ENCODE measurements at regions not wholly inside any gene's neighbourhood (a gene's known extent, or its start where the extent isn't known, plus 50 kb on each side); places are given as distances from the start of the nearest gene placed in this dataset.
A peak's percentile ranks its signal among the peaks of the same experiment; 100 is the strongest.

DNA sequence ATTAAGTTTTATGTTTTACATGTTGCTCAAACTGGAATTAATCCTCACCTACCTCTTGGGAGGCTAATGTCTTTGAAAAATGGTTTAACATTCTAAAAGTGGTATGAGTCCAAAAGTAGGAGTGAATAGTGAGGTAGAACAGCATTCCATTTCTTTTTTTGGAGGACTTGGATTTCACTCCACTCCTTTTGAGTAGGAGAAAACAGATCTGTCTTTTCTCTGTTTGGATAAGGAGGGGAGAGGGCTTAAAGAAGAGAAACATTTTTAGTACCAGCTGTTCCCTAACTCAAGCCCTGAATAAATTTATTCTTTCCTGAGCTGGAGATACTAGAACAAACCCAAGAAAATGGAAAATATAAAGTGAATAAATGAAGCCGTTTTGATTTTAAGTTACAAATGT lies 687.9 kb downstream of the MECOM start:
- no peaks in the 10 kb centered on the region for H3K27me3 ChIP-seq (ENCODE audit: control insufficient read depth in 1 of 2, insufficient read depth in 2 of 2, low read length in 2 of 2)
- no peaks in the 10 kb centered on the region for H3K36me3 ChIP-seq (ENCODE audit: insufficient read depth, low read length)
- H3K9me3 ChIP-seq (ENCODE audit: low read length), result no peaks in the 10 kb centered on the region
- peak overlapping the region; percentile 7 for H3K27ac ChIP-seq (ENCODE audit: low read depth, low read length)
- no peak overlapping the region for H3K4me3 ChIP-seq (ENCODE audit: low read depth in 1 of 2, low read length in 2 of 2)
- H3K4me1 ChIP-seq (ENCODE audit: insufficient read depth, low read length), result peaks cover 26% of the 10 kb centered on the region
- H3K9ac ChIP-seq (ENCODE audit: low read length), result no peak overlapping the region

GRCh38 chr3:168974617-168975403 lies 688.7 kb downstream of the MECOM start:
- no peaks in the 10 kb centered on the region for H3K36me3 ChIP-seq (ENCODE audit: insufficient read depth, low read length)
- peaks cover 26% of the 10 kb centered on the region for H3K4me1 ChIP-seq (ENCODE audit: insufficient read depth, low read length)
- H3K27ac ChIP-seq (ENCODE audit: low read depth, low read length), result peak overlapping the region; percentile 7
- H3K9me3 ChIP-seq (ENCODE audit: low read length), result no peaks in the 10 kb centered on the region
- no peak overlapping the region for H3K4me3 ChIP-seq (ENCODE audit: low read depth in 1 of 2, low read length in 2 of 2)
- H3K27me3 ChIP-seq (ENCODE audit: control insufficient read depth in 1 of 2, insufficient read depth in 2 of 2, low read length in 2 of 2), result no peaks in the 10 kb centered on the region
- no peak overlapping the region for H3K9ac ChIP-seq (ENCODE audit: low read length)

DNA sequence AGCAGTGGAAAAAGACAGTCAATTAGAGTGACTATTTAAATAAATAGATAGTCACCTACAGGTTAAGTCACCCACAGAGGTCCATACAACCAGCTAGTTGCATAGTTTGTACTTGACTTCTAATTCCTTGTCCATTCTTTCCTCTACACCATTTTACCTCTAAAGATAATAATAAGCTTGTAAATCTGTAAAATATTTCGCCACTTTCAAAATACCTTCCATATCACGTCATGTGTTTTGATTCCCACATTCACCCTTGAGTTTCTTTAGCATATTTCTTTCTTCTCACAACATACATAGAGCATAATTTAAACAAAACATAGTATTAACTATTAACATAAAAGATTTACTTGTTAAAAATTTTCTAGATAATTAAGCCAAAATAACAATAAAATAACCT lies 689.6 kb downstream of the MECOM start:
- Histone ChIP-seq H3K4me1 (ENCODE audit: insufficient read depth, low read length) (peaks cover 26% of the 10 kb centered on the region), H3K9ac (ENCODE audit: low read length) (no peak overlapping the region), H3K27me3 (ENCODE audit: control insufficient read depth in 1 of 2, insufficient read depth in 2 of 2, low read length in 2 of 2) (no peaks in the 10 kb centered on the region), H3K9me3 (ENCODE audit: low read length) (no peaks in the 10 kb centered on the region), H3K4me3 (ENCODE audit: low read depth in 1 of 2, low read length in 2 of 2) (no peak overlapping the region), H3K27ac (ENCODE audit: low read depth, low read length) (no peak overlapping the region), H3K36me3 (ENCODE audit: insufficient read depth, low read length) (no peaks in the 10 kb centered on the region)

DNA sequence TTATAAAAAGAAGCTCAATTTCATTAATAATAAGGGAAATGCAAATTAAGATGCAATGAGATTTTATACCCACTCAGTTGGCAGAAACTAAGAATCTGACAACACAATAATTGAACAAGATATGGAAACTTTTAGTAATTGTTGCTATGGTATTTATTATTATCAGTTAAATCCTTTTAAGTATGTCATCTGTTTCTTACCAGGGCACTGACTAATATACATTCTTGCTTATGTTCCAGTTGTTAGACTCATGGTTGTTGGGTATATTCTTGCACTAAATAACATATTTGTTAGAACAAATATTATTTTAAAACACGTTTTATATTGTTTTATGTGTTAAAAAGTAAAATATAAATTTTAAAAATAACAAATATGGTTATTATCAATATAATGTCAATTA lies 690.3 kb downstream of the MECOM start:
- Histone ChIP-seq H3K4me3 (ENCODE audit: low read depth in 1 of 2, low read length in 2 of 2) (no peak overlapping the region), H3K9ac (ENCODE audit: low read length) (no peak overlapping the region), H3K27me3 (ENCODE audit: control insufficient read depth in 1 of 2, insufficient read depth in 2 of 2, low read length in 2 of 2) (no peaks in the 10 kb centered on the region), H3K9me3 (ENCODE audit: low read length) (no peaks in the 10 kb centered on the region), H3K27ac (ENCODE audit: low read depth, low read length) (no peak overlapping the region), H3K4me1 (ENCODE audit: insufficient read depth, low read length) (peaks cover 24% of the 10 kb centered on the region), H3K36me3 (ENCODE audit: insufficient read depth, low read length) (no peaks in the 10 kb centered on the region)

DNA sequence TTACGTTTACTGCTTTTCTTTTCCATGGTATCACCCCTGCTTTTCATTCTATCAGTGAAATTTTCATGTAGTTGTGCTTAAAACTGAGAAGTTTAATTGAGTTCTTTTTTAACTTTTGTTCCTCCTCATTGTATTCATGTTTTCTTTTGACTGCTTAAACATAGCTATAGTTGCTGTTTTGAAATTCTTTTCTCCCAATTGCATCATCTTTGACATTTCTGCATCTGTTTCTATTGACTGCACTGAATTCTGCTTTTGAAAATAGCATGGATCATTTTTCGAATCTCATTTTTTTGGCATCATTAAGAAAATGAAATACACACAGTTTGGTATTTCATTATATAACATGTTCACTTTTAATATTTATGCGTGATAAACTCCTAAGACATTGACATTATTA lies 694.9 kb downstream of the MECOM start:
- Histone ChIP-seq H3K9ac (ENCODE audit: low read length) (no peak overlapping the region), H3K36me3 (ENCODE audit: insufficient read depth, low read length) (no peaks in the 10 kb centered on the region), H3K27me3 (ENCODE audit: control insufficient read depth in 1 of 2, insufficient read depth in 2 of 2, low read length in 2 of 2) (no peaks in the 10 kb centered on the region)

DNA sequence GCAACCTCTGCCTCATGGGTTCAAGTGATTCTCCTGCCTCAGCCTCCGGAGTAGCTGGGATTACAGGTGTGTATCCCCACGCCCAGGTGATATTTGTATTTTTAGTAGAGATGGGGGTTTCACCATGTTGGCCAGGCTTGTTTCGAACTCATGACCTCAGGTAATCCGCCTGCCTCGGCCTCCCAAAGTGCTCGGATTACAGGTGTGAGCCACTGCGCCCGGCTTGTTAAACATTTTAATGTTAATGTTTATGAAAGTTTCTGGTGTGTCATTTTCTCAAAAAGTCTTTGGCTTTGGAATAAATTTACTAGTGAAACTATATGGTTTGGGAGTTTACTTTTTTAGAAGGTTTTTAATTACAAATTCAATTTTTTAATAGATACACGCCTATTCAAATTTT lies 698.8 kb downstream of the MECOM start:
- no peak overlapping the region for H3K9ac ChIP-seq (ENCODE audit: low read length)
- H3K27ac ChIP-seq (ENCODE audit: low read depth, low read length), result no peak overlapping the region
- H3K9me3 ChIP-seq (ENCODE audit: low read length), result no peaks in the 10 kb centered on the region
- no peaks in the 10 kb centered on the region for H3K27me3 ChIP-seq (ENCODE audit: control insufficient read depth in 1 of 2, insufficient read depth in 2 of 2, low read length in 2 of 2)
- H3K36me3 ChIP-seq (ENCODE audit: insufficient read depth, low read length), result no peaks in the 10 kb centered on the region
- H3K4me1 ChIP-seq (ENCODE audit: insufficient read depth, low read length), result no peaks in the 10 kb centered on the region
- H3K4me3 ChIP-seq (ENCODE audit: low read depth in 1 of 2, low read length in 2 of 2), result no peak overlapping the region

More for the DNA sequence above, 694.9 kb downstream of the MECOM start:
- no peaks in the 10 kb centered on the region for H3K9me3 ChIP-seq (ENCODE audit: low read length)
- no peak overlapping the region for H3K27ac ChIP-seq (ENCODE audit: low read depth, low read length)
- H3K4me3 ChIP-seq (ENCODE audit: low read depth in 1 of 2, low read length in 2 of 2), result no peak overlapping the region
- H3K4me1 ChIP-seq (ENCODE audit: insufficient read depth, low read length), result no peaks in the 10 kb centered on the region

- Histone ChIP-seq H3K27me3 (ENCODE audit: control insufficient read depth in 1 of 2, insufficient read depth in 2 of 2, low read length in 2 of 2) (no peaks in the 10 kb centered on the region), H3K27ac (ENCODE audit: low read depth, low read length) (no peak overlapping the region)
Observed at GRCh38 chr3:168961271-168961670, 702.2 kb downstream of the MECOM start.

DNA sequence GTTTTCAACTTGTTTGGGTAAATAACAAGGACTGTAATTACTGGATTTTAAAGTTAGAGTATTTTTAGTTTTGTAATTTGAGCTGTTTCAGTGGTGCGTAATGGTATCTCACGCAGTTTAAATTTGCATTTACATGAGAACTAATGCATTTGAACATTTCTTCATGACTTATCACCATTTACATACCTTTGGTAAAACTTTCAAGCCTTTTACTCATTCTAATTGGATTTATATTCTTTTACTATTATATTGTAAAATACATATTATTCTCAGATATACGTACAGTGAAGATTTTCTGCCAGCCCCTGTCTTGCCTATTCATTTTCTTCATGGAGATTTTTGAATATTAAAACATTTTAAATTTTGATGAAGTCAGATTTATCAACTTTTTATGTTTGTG lies 703.8 kb downstream of the MECOM start:
- no peaks in the 10 kb centered on the region for H3K4me1 ChIP-seq (ENCODE audit: insufficient read depth, low read length)
- H3K36me3 ChIP-seq (ENCODE audit: insufficient read depth, low read length), result no peaks in the 10 kb centered on the region
- H3K4me3 ChIP-seq (ENCODE audit: low read depth in 1 of 2, low read length in 2 of 2), result no peak overlapping the region

More at GRCh38 chr3:168961271-168961670, 702.2 kb downstream of the MECOM start:
- no peaks in the 10 kb centered on the region for H3K4me1 ChIP-seq (ENCODE audit: insufficient read depth, low read length)
- no peak overlapping the region for H3K9ac ChIP-seq (ENCODE audit: low read length)
- H3K36me3 ChIP-seq (ENCODE audit: insufficient read depth, low read length), result no peaks in the 10 kb centered on the region
- no peaks in the 10 kb centered on the region for H3K9me3 ChIP-seq (ENCODE audit: low read length)
- no peak overlapping the region for H3K4me3 ChIP-seq (ENCODE audit: low read depth in 1 of 2, low read length in 2 of 2)

GRCh38 chr3:168958466-168958865 lies 705.0 kb downstream of the MECOM start:
- H3K27ac ChIP-seq (ENCODE audit: low read depth, low read length), result no peak overlapping the region
- H3K4me1 ChIP-seq (ENCODE audit: insufficient read depth, low read length), result no peaks in the 10 kb centered on the region
- no peaks in the 10 kb centered on the region for H3K27me3 ChIP-seq (ENCODE audit: control insufficient read depth in 1 of 2, insufficient read depth in 2 of 2, low read length in 2 of 2)
- H3K9me3 ChIP-seq (ENCODE audit: low read length), result no peaks in the 10 kb centered on the region
- no peak overlapping the region for H3K9ac ChIP-seq (ENCODE audit: low read length)
- H3K36me3 ChIP-seq (ENCODE audit: insufficient read depth, low read length), result no peaks in the 10 kb centered on the region
- H3K4me3 ChIP-seq (ENCODE audit: low read depth in 1 of 2, low read length in 2 of 2), result no peak overlapping the region

More for the DNA sequence above, 703.8 kb downstream of the MECOM start:
- H3K27me3 ChIP-seq (ENCODE audit: control insufficient read depth in 1 of 2, insufficient read depth in 2 of 2, low read length in 2 of 2), result no peaks in the 10 kb centered on the region
- H3K9me3 ChIP-seq (ENCODE audit: low read length), result no peaks in the 10 kb centered on the region
- H3K27ac ChIP-seq (ENCODE audit: low read depth, low read length), result no peak overlapping the region
- no peak overlapping the region for H3K9ac ChIP-seq (ENCODE audit: low read length)

DNA sequence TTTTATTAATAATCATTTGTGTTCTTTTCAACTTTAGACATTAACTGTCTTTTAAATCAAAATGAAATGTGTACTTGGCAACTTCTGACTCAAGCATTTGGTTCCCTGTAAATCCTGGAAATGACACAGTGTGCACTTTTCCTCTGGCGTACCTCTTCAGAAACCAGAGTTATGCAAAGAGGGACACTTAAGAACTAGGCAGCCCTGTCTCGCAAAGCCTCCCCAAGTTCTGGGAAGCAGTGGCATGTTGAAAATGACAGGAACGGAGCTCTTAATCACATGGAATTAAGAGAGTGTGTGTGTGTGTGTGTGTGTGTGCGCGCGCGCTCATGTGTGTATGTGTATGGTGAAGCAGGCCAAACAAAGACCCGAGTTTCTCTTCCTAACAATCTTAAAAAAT lies 707.4 kb downstream of the MECOM start:
- H3K9me3 ChIP-seq (ENCODE audit: low read length), result no peaks in the 10 kb centered on the region
- H3K4me3 ChIP-seq (ENCODE audit: low read depth in 1 of 2, low read length in 2 of 2), result no peak overlapping the region
- no peak overlapping the region for H3K9ac ChIP-seq (ENCODE audit: low read length)
- no peak overlapping the region for H3K27ac ChIP-seq (ENCODE audit: low read depth, low read length)
- H3K27me3 ChIP-seq (ENCODE audit: control insufficient read depth in 1 of 2, insufficient read depth in 2 of 2, low read length in 2 of 2), result no peaks in the 10 kb centered on the region
- H3K36me3 ChIP-seq (ENCODE audit: insufficient read depth, low read length), result no peaks in the 10 kb centered on the region
- H3K4me1 ChIP-seq (ENCODE audit: insufficient read depth, low read length), result no peaks in the 10 kb centered on the region

GRCh38 chr3:168952551-168952950 lies 711.0 kb downstream of the MECOM start:
- no peak overlapping the region for H3K9ac ChIP-seq (ENCODE audit: low read length)
- H3K9me3 ChIP-seq (ENCODE audit: low read length), result no peaks in the 10 kb centered on the region
- no peaks in the 10 kb centered on the region for H3K4me1 ChIP-seq (ENCODE audit: insufficient read depth, low read length)
- no peaks in the 10 kb centered on the region for H3K27me3 ChIP-seq (ENCODE audit: control insufficient read depth in 1 of 2, insufficient read depth in 2 of 2, low read length in 2 of 2)
- H3K36me3 ChIP-seq (ENCODE audit: insufficient read depth, low read length), result no peaks in the 10 kb centered on the region
- H3K27ac ChIP-seq (ENCODE audit: low read depth, low read length), result no peak overlapping the region
- no peak overlapping the region for H3K4me3 ChIP-seq (ENCODE audit: low read depth in 1 of 2, low read length in 2 of 2)

DNA sequence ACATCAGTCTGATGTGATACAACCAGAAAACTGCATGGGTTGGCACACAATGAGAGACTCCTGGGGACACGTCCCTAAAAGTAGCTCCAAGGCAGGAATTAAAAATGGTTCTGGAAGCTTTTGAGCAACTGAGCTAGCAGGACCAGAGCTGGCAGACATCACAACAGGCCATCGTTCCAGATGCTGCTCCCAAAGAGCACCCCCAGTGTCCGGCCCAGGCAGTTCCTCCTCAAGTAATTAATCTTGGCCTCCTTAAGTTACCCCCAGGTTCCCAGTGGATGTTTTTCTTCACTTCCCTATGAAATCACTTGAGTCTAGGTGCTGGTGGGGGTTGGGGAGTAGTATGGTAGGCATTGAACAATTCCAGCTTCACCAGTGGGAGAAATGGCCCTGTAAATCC lies 711.6 kb downstream of the MECOM start:
- Histone ChIP-seq H3K4me1 (ENCODE audit: insufficient read depth, low read length) (no peaks in the 10 kb centered on the region), H3K4me3 (ENCODE audit: low read depth in 1 of 2, low read length in 2 of 2) (no peak overlapping the region), H3K27me3 (ENCODE audit: control insufficient read depth in 1 of 2, insufficient read depth in 2 of 2, low read length in 2 of 2) (no peaks in the 10 kb centered on the region), H3K36me3 (ENCODE audit: insufficient read depth, low read length) (no peaks in the 10 kb centered on the region), H3K27ac (ENCODE audit: low read depth, low read length) (no peak overlapping the region), H3K9me3 (ENCODE audit: low read length) (no peaks in the 10 kb centered on the region), H3K9ac (ENCODE audit: low read length) (no peak overlapping the region)
